H1 (cell line): ENCODE measurements at regions not wholly inside any gene's neighbourhood (a gene's known extent, or its start where the extent isn't known, plus 50 kb on each side); places are given as distances from the start of the nearest gene placed in this dataset.

ENCODE experiments used
- CTCF ChIA-PET: fragments of 300-600 bp; sonication (Branson Sonifier 250); formaldehyde crosslinking; loops from one replicate; lab custom pipeline; 2021; ENCODE audit not compliant: partially characterized antibody; lab: Charles Lee
- POLR2A ChIA-PET: fragments of 300-600 bp; sonication (Branson Sonifier 250); formaldehyde crosslinking; loops from one replicate; lab custom pipeline; 2021; ENCODE audit warnings: inconsistent platforms; ENCODE audit not compliant: partially characterized antibody; lab: Charles Lee
- DNase-seq, 2 experiments: peaks; one replicate each; pipeline versions ENCODE4 v3.0.0 to v3.0.0-alpha.2; 2010 to 2022; ENCODE audit warnings: low spot score in 2 of 2, low read depth in 1 of 2, mixed read lengths in 1 of 2
- FAIRE-seq: peaks from 2 replicates; lab custom pipeline; 2011; peaks lifted over from hg19 to GRCh38; lab: Jason Lieb, UNC
- H2AFZ ChIP-seq: 2 replicates; pipeline ENCODE4 v1.8.1; 2012; ENCODE audit warnings: low read length, inconsistent platforms
- H2AK5ac ChIP-seq: 2 replicates; pipeline ENCODE4 v1.6.1; 2013; ENCODE audit warnings: low read depth, low read length
- H2BK120ac ChIP-seq: replicated peaks from 2 replicates; pipeline ENCODE3; 2013; ENCODE audit warnings: low read depth, low read length, inconsistent platforms
- H2BK12ac ChIP-seq: 2 replicates; pipeline ENCODE4 v1.6.1; 2013; ENCODE audit warnings: low read depth, low read length
- H2BK15ac ChIP-seq: 2 replicates; pipeline ENCODE4 v1.6.1; 2013; ENCODE audit warnings: low read length
- H2BK20ac ChIP-seq: 2 replicates; pipeline ENCODE4 v1.6.1; 2013; ENCODE audit warnings: low read length
- H2BK5ac ChIP-seq: 2 replicates; pipeline ENCODE4 v1.6.1; 2013; ENCODE audit warnings: low read depth, low read length
- H3K14ac ChIP-seq: 2 replicates; pipeline ENCODE4 v1.6.1; 2013; ENCODE audit warnings: inconsistent platforms; ENCODE audit not compliant: insufficient read length
- H3K18ac ChIP-seq: 2 replicates; pipeline ENCODE4 v1.6.1; 2013; ENCODE audit warnings: low read length; ENCODE audit errors: extremely low read depth
- H3K23ac ChIP-seq: 2 replicates; pipeline ENCODE4 v1.6.1; 2013; ENCODE audit warnings: inconsistent platforms; ENCODE audit not compliant: insufficient read length
- H3K23me2 ChIP-seq: 2 replicates; pipeline ENCODE4 v1.6.1; 2013; ENCODE audit warnings: low read depth, low read length
- H3K27ac ChIP-seq: 2 replicates; pipeline ENCODE4 v1.6.1; 2011; ENCODE audit warnings: low read depth, low read length, inconsistent platforms
- H3K27me3 ChIP-seq, 4 experiments: replicated peaks in 1 of 4; 1 replicate in 1 of 4; 2 replicates in 3 of 4; pipeline versions ENCODE4 v1.6.1 to v1.8.1; 2011 to 2013; ENCODE audit warnings: low read length in 3 of 4, mild to moderate bottlenecking in 3 of 4, inconsistent platforms in 2 of 4, mixed read lengths in 2 of 4, moderate library complexity in 1 of 4; ENCODE audit not compliant: control insufficient read depth in 3 of 4, insufficient read depth in 3 of 4; ENCODE audit errors: extremely low read depth in 1 of 4
- H3K36me3 ChIP-seq, 4 experiments: 2 replicates each; pipeline versions ENCODE4 v1.6.1 to v1.8.1; 2011 to 2013; ENCODE audit warnings: mild to moderate bottlenecking in 4 of 4, low read length in 3 of 4, moderate library complexity in 2 of 4, control low read depth in 1 of 4, inconsistent platforms in 1 of 4; ENCODE audit not compliant: insufficient read depth in 4 of 4, control insufficient read depth in 2 of 4
- H3K4ac ChIP-seq: replicated peaks from 2 replicates; pipeline ENCODE3; 2013; ENCODE audit warnings: low read length, low read depth, mixed read lengths, inconsistent platforms; ENCODE audit not compliant: insufficient read length
- H3K4me1 ChIP-seq, 4 experiments: replicated peaks in 1 of 4; 1 replicate in 1 of 4; 2 replicates in 3 of 4; pipeline versions ENCODE4 v1.6.1 to v1.8.1; 2011 to 2013; ENCODE audit warnings: low read length in 3 of 4, inconsistent platforms in 2 of 4, mixed read lengths in 1 of 4; ENCODE audit not compliant: insufficient read depth in 4 of 4, control insufficient read depth in 3 of 4
- H3K4me2 ChIP-seq, 2 experiments: 2 replicates each; pipeline versions ENCODE4 v1.6.1 to v1.8.1; 2011 to 2013; ENCODE audit warnings: low read depth in 2 of 2, low read length in 2 of 2, control low read depth in 1 of 2, inconsistent platforms in 1 of 2, mild to moderate bottlenecking in 1 of 2; ENCODE audit not compliant: insufficient read depth in 1 of 2
- H3K4me3 ChIP-seq, 4 experiments: fragments of 200-600, 300-600 bp in 1 of 4; sonication (generic), shearing (Covaris generic), sonication (Bioruptor Twin) in 1 of 4; 2 replicates each; pipeline versions ENCODE4 v1.5.1 to v1.8.1; 2011 to 2016; ENCODE audit warnings: low read length in 4 of 4, low read depth in 3 of 4, control low read depth in 2 of 4, inconsistent platforms in 2 of 4, mild to moderate bottlenecking in 2 of 4, mixed read lengths in 1 of 4, moderate library complexity in 1 of 4; ENCODE audit not compliant: insufficient read depth in 2 of 4; ENCODE audit errors: extremely low read depth in 1 of 4
- H3K56ac ChIP-seq: replicated peaks from 2 replicates; pipeline ENCODE3; 2013; ENCODE audit warnings: low read depth, mild to moderate bottlenecking, mixed read lengths, low read length, inconsistent platforms; ENCODE audit not compliant: insufficient read length
- H3K79me1 ChIP-seq: 2 replicates; pipeline ENCODE4 v1.6.1; 2013; ENCODE audit warnings: low read depth, low read length, control low read depth
- H3K79me2 ChIP-seq, 2 experiments: 2 replicates each; pipeline versions ENCODE4 v1.6.1 to v1.8.1; 2012 to 2013; ENCODE audit warnings: low read length in 2 of 2, mild to moderate bottlenecking in 2 of 2, inconsistent platforms in 1 of 2; ENCODE audit not compliant: insufficient read depth in 2 of 2, control insufficient read depth in 1 of 2
- H3K9ac ChIP-seq, 4 experiments: replicated peaks in 1 of 4; 1 replicate in 1 of 4; 2 replicates in 3 of 4; pipeline versions ENCODE4 v1.6.1 to v1.8.1; 2011 to 2013; ENCODE audit warnings: low read depth in 3 of 4, low read length in 3 of 4, control low read depth in 2 of 4, mild to moderate bottlenecking in 2 of 4, moderate library complexity in 2 of 4, inconsistent platforms in 1 of 4; ENCODE audit errors: extremely low read depth in 1 of 4
- H3K9me3 ChIP-seq, 2 experiments: 2 replicates each; pipeline versions ENCODE4 v1.6.1 to v1.8.1; 2012 to 2013; ENCODE audit warnings: mild to moderate bottlenecking in 2 of 2, moderate library complexity in 2 of 2, control low read depth in 1 of 2, inconsistent platforms in 1 of 2, low read depth in 1 of 2, low read length in 1 of 2, mixed read lengths in 1 of 2; ENCODE audit not compliant: insufficient read depth in 2 of 2
- H4K20me1 ChIP-seq, 2 experiments: replicated peaks in 1 of 2; 2 replicates each; pipeline versions ENCODE3 to v1.8.1; 2011 to 2013; ENCODE audit warnings: inconsistent platforms in 2 of 2, low read length in 2 of 2, mild to moderate bottlenecking in 1 of 2; ENCODE audit not compliant: insufficient read depth in 2 of 2, control insufficient read depth in 1 of 2
- H4K5ac ChIP-seq: 2 replicates; pipeline ENCODE4 v1.6.1; 2013; ENCODE audit warnings: low read length, low read depth, mixed read lengths, inconsistent platforms; ENCODE audit not compliant: insufficient read length
- H4K8ac ChIP-seq: 2 replicates; pipeline ENCODE4 v1.8.0; 2013; ENCODE audit warnings: mild to moderate bottlenecking, moderate library complexity, low read length, inconsistent platforms; ENCODE audit not compliant: insufficient read depth; ENCODE audit errors: extremely low read depth
- H4K91ac ChIP-seq: replicated peaks from 2 replicates; pipeline ENCODE3; 2013; ENCODE audit warnings: low read length, mixed read lengths, inconsistent platforms; ENCODE audit not compliant: insufficient read length
- ATF3 ChIP-seq: IDR thresholded peaks from 2 replicates; pipeline ENCODE4 v1.6.1; 2011; ENCODE audit warnings: low read depth, mild to moderate bottlenecking, low read length; ENCODE audit not compliant: insufficient read depth
- TCF12 ChIP-seq: IDR thresholded peaks from 2 replicates; pipeline ENCODE4 v1.6.1; 2011; ENCODE audit warnings: low read depth, mild to moderate bottlenecking, low read length
- WGBS, 2 experiments: shearing (Covaris generic) in 1 of 2; methylation state at CpG; one replicate each; pipeline versions ENCODE4 v1.1.6 to v1.1.7; 2013 to 2015; ENCODE audit warnings: low lambda C conversion rate in 2 of 2, mixed read lengths in 2 of 2, inconsistent platforms in 1 of 2, low coverage in 1 of 2, missing lambda C conversion rate in 1 of 2; ENCODE audit not compliant: insufficient replicate concordance in 2 of 2, insufficient coverage in 1 of 2, insufficient read length in 1 of 2; ENCODE audit errors: extremely low coverage in 1 of 2, missing lambda C conversion rate in 1 of 2; 5-methylcytosine and 5-hydroxymethylcytosine counted together

- DNase-seq = no peak
- H3K9ac ChIP-seq = no peak overlapping the region
- H3K14ac ChIP-seq = no peak overlapping the region
- no peaks in the 10 kb centered on the region for H3K79me1 ChIP-seq
- CTCF ChIA-PET = no interaction called here
- H3K36me3 ChIP-seq = no peaks in the 10 kb centered on the region
- H4K91ac ChIP-seq = no peak overlapping the region
- H2BK120ac ChIP-seq = no peak overlapping the region
- WGBS, 2 experiments = 88% methylated on average over 1 of the region's 1 CpG; no CpG with 5 or more reads in 1 of the 2 experiments
- POLR2A ChIA-PET = no interaction called here
- no peaks in the 10 kb centered on the region for H3K79me2 ChIP-seq
- no peaks in the 10 kb centered on the region for H3K9me3 ChIP-seq
- no peak overlapping the region for H3K56ac ChIP-seq
- H2BK20ac ChIP-seq = no peak overlapping the region
- no peak overlapping the region for H2AFZ ChIP-seq
- no peak overlapping the region for H2BK12ac ChIP-seq
- no peak overlapping the region for H3K4ac ChIP-seq
- H3K27me3 ChIP-seq = no peaks in the 10 kb centered on the region
- H4K8ac ChIP-seq = no peak overlapping the region
- no peak overlapping the region for H2AK5ac ChIP-seq
- H2BK5ac ChIP-seq = no peak overlapping the region
- H3K4me1 ChIP-seq = no peaks in the 10 kb centered on the region
- H3K4me2 ChIP-seq = no peak overlapping the region
- no peaks in the 10 kb centered on the region for H3K23me2 ChIP-seq
- H3K18ac ChIP-seq = no peak overlapping the region
- no peak for FAIRE-seq
- H3K27ac ChIP-seq = no peak overlapping the region
- H2BK15ac ChIP-seq = no peak overlapping the region
- H3K23ac ChIP-seq = no peak overlapping the region
- no peaks in the 10 kb centered on the region for H4K20me1 ChIP-seq
- H4K5ac ChIP-seq = no peak overlapping the region
- H3K4me3 ChIP-seq = no peak overlapping the region
- no peak for TF ChIP-seq ATF3
- no peak for TF ChIP-seq TCF12
Observed at GRCh38 chr14:43669355-43669754, 837.7 kb downstream of the FSCB start.
